ENCODE measurements at regions not wholly inside any gene's neighbourhood (a gene's known extent, or its start where the extent isn't known, plus 50 kb on each side); places are given as distances from the start of the nearest gene placed in this dataset.
"Not testable (repeated sequence)": the region's sequence is repeated elsewhere in the genome, so short reads cannot be mapped to it uniquely, and the experiment has no call there.

GRCh38 chr1:224559981-224560728 is 56.0 kb upstream of the CNIH3 start:
- no peaks in the 10 kb centered on the region for H3K27me3 ChIP-seq
- H3K9me3 ChIP-seq = no peaks in the 10 kb centered on the region
- DNase-seq = no peak
- H3K36me3 ChIP-seq = no peaks in the 10 kb centered on the region
- no peaks in the 10 kb centered on the region for H3K4me1 ChIP-seq
- no peak overlapping the region for H3K4me3 ChIP-seq
- H3K27ac ChIP-seq = no peak overlapping the region
- no peak for TF ChIP-seq CTCF (IDR thresholded peaks at IDR 0.05)
- TF ChIP-seq POLR2A (IDR thresholded peaks at IDR 0.05) = no peak
- intact Hi-C loops (cut with DNase I; ENCODE audit: low total_unique reads) = no loop called here

GRCh38 chr1:224562881-224563280 is 53.2 kb upstream of the CNIH3 start:
- H3K27me3 ChIP-seq; H3K9me3 ChIP-seq; intact Hi-C loops (cut with DNase I; ENCODE audit: low total_unique reads); H3K4me1 ChIP-seq; H3K36me3 ChIP-seq; H3K4me3 ChIP-seq; H3K27ac ChIP-seq; DNase-seq: not testable (repeated sequence)

- TF ChIP-seq POLR2A (IDR thresholded peaks at IDR 0.05) (no peak), CTCF (IDR thresholded peaks at IDR 0.05) (no peak)
- intact Hi-C loops (cut with DNase I; ENCODE audit: low total_unique reads) = no loop called here
- no peak overlapping the region for H3K27ac ChIP-seq
- DNase-seq = no peak
- H3K4me3 ChIP-seq = no peak overlapping the region
- H3K27me3 ChIP-seq = no peaks in the 10 kb centered on the region
- H3K4me1 ChIP-seq = no peaks in the 10 kb centered on the region
- no peaks in the 10 kb centered on the region for H3K9me3 ChIP-seq
- H3K36me3 ChIP-seq = no peaks in the 10 kb centered on the region
Observed at GRCh38 chr1:224563666-224564065, 52.5 kb upstream of the CNIH3 start.

GRCh38 chr1:224564454-224565084 is 51.5 kb upstream of the CNIH3 start:
- no peak overlapping the region for H3K4me3 ChIP-seq
- no peaks in the 10 kb centered on the region for H3K4me1 ChIP-seq
- intact Hi-C loops (cut with DNase I; ENCODE audit: low total_unique reads) = no loop called here
- no peak overlapping the region for H3K27ac ChIP-seq
- H3K9me3 ChIP-seq = no peaks in the 10 kb centered on the region
- no peak for DNase-seq
- TF ChIP-seq POLR2A (IDR thresholded peaks at IDR 0.05) = no peak
- TF ChIP-seq CTCF (IDR thresholded peaks at IDR 0.05) = no peak
- H3K36me3 ChIP-seq = no peaks in the 10 kb centered on the region
- no peaks in the 10 kb centered on the region for H3K27me3 ChIP-seq

GRCh38 chr1:224565186-224565585 is 50.9 kb upstream of the CNIH3 start:
- Histone ChIP-seq H3K36me3 (no peaks in the 10 kb centered on the region), H3K27ac (no peak overlapping the region), H3K27me3 (no peaks in the 10 kb centered on the region), H3K9me3 (no peaks in the 10 kb centered on the region), H3K4me3 (no peak overlapping the region), H3K4me1 (no peaks in the 10 kb centered on the region)
- TF ChIP-seq CTCF (IDR thresholded peaks at IDR 0.05) (no peak), POLR2A (IDR thresholded peaks at IDR 0.05) (no peak)
- intact Hi-C loops (cut with DNase I; ENCODE audit: low total_unique reads) = no loop called here
- DNase-seq = no peak

Data from uterus (tissue), 3 donors.